Suprapubic skin (tissue), 4 donors: ENCODE measurements at regions not wholly inside any gene's neighbourhood (a gene's known extent, or its start where the extent isn't known, plus 50 kb on each side); places are given as distances from the start of the nearest gene placed in this dataset.

Experiments used
- CTCF ChIP-seq, 2 donors: fragments of 200-600 bp in 1 of 2; fragments of 450-650 bp in 1 of 2; sonication (generic) in 1 of 2; IDR thresholded peaks; one replicate each; pipeline ENCODE4 v1.5.1; 2016 to 2019; ENCODE audit warnings: antibody characterized with exemption in 2 of 2, mild to moderate bottlenecking in 1 of 2, moderate library complexity in 1 of 2
- EP300 ChIP-seq: sonication (generic); formaldehyde crosslinking; IDR thresholded peaks from one replicate; pipeline ENCODE4 v1.6.1; 2017; ENCODE audit warnings: antibody characterized with exemption
- POLR2A ChIP-seq, 2 donors: fragments of 450-650 bp; IDR thresholded peaks; one replicate each; pipeline ENCODE4 v1.6.1; 2017; ENCODE audit warnings: antibody characterized with exemption in 2 of 2, mild to moderate bottlenecking in 2 of 2, moderate library complexity in 2 of 2
- POLR2AphosphoS5 ChIP-seq, 3 donors: sonication (generic); formaldehyde crosslinking; IDR thresholded peaks; one replicate each; pipeline ENCODE4 v1.6.1; 2017; ENCODE audit warnings: antibody characterized with exemption in 3 of 3

- TF ChIP-seq POLR2A (IDR thresholded peaks at IDR 0.05) (no peak), POLR2AphosphoS5 (IDR thresholded peaks at IDR 0.05) (no peak), CTCF (IDR thresholded peaks at IDR 0.05) (no peak), EP300 (no peak)
These were observed 568.6 kb downstream of the MMUT start for GRCh38 chr6:48894469-48894868.
